Cardiac fibroblast (primary cell): ENCODE measurements at regions not wholly inside any gene's neighbourhood (a gene's known extent, or its start where the extent isn't known, plus 50 kb on each side); places are given as distances from the start of the nearest gene placed in this dataset.

Experiments used
- DNase-seq, 2 donors: peaks; one replicate each; pipeline versions ENCODE4 v3.0.0 to v3.0.0-alpha.2; 2010; ENCODE audit warnings: low read depth in 2 of 2
- H3K4me3 ChIP-seq, 2 donors: replicated peaks in 1 of 2; 1 replicate in 1 of 2; 2 replicates in 1 of 2; pipeline ENCODE4 v1.5.1; 2011; ENCODE audit warnings: low read depth in 2 of 2, low read length in 2 of 2, mild to moderate bottlenecking in 2 of 2, moderate library complexity in 1 of 2
- TF ChIP-seq, protein P1 (sequence below): IDR thresholded peaks from one replicate; pipeline ENCODE4 v1.5.1; 2011; ENCODE audit warnings: low read depth, mild to moderate bottlenecking, low read length, inconsistent platforms

DNA sequence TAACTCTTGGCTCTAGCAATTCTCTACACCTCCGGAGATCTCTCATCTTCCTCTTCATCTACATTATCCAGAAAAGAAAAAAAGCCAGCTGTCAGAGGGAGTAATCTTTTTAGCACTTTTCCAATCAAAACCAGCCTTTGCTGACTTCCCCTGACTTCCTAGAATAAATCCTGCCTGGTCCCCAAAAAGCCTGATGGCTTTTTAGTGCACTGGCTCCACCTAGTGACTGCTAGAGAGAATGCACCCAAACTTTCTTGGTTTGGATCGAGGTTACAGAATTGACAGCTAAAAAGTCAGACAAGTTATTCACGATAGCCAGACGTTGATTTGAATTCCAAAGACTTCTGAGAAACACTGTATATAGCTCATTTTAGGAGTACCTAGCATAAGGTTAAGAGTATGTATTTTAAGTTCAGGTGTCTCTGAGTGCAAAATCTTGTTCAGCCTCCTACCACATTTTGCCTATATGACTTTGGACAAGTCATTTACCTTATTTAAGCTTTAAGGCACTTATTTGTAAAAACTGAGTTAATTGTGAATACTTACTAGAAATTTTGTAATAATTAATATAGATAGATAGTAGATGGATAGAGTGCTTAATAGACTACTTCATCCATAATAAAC lies 185.7 kb upstream of the GRIN2B start:
- no peak overlapping the region for H3K4me3 ChIP-seq
- TF ChIP-seq, protein P1, sequence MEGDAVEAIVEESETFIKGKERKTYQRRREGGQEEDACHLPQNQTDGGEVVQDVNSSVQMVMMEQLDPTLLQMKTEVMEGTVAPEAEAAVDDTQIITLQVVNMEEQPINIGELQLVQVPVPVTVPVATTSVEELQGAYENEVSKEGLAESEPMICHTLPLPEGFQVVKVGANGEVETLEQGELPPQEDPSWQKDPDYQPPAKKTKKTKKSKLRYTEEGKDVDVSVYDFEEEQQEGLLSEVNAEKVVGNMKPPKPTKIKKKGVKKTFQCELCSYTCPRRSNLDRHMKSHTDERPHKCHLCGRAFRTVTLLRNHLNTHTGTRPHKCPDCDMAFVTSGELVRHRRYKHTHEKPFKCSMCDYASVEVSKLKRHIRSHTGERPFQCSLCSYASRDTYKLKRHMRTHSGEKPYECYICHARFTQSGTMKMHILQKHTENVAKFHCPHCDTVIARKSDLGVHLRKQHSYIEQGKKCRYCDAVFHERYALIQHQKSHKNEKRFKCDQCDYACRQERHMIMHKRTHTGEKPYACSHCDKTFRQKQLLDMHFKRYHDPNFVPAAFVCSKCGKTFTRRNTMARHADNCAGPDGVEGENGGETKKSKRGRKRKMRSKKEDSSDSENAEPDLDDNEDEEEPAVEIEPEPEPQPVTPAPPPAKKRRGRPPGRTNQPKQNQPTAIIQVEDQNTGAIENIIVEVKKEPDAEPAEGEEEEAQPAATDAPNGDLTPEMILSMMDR, result peak; percentile 96
- peak; percentile 64 to 66 for DNase-seq

DNA sequence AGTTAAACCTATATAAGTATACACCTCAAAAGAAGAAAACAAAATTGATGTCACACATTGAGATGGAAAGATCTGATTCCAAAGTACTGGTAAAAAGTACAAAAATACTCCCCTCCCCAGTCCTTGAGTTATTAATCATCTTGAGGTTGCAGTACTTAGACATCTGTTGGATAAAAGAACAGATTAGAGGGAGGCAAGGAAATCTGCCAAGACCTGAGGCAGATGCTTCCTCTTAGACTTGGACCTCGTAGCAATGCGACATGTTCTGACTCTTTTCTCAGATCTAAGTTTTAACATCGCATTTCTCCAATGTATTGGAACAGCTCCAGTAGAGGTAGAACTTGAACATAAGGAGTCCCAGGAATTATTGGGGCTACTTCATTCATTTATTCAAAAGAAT lies 187.9 kb upstream of the GRIN2B start:
- no peak for DNase-seq
- TF ChIP-seq, protein P1, result no peak

DNA sequence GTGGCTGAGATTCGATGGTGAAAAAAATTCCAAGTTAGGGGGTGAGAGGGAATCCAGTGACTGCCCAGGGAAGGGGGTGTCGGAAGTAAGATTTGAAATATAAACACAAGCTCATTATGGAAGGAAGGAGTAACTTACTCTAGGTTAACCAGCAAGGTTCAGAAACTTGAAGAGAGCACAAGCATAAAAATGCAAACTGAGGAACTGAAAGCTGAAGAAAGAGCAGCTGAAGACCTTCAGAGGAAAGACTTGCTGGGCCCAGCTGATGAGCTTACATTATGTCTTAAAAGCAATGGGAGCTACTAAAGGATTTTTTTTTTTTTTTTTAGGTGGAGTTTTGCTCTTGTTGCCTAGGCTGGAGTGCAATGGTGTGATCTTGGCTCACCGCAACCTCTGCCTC lies 189.7 kb upstream of the GRIN2B start:
- TF ChIP-seq, protein P1, result no peak
- no peak for DNase-seq
- H3K4me3 ChIP-seq, result no peak overlapping the region

More for the DNA sequence above, 187.9 kb upstream of the GRIN2B start:
- H3K4me3 ChIP-seq, result no peak overlapping the region

DNA sequence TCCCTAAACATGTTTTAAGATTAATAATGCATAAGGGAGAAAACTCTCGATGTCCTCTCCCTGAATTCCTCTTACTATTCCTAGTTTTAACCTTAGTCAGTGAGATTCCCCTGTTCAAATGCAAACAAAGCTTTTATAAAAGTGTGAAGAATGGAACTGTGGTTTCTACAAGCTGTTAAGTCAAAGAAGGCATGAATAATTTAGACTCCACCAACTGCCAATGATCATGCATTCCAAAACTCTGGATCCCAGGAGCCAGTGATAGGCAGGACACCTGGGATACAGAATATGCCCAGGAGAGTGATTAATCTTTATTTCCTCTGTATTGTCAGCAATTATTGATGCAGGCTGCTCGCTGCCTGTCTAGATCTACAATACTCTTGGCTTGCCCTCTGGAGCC lies 190.3 kb upstream of the ATF7IP start:
- TF ChIP-seq, protein P1, result no peak
- H3K4me3 ChIP-seq, result no peak overlapping the region
- no peak for DNase-seq

DNA sequence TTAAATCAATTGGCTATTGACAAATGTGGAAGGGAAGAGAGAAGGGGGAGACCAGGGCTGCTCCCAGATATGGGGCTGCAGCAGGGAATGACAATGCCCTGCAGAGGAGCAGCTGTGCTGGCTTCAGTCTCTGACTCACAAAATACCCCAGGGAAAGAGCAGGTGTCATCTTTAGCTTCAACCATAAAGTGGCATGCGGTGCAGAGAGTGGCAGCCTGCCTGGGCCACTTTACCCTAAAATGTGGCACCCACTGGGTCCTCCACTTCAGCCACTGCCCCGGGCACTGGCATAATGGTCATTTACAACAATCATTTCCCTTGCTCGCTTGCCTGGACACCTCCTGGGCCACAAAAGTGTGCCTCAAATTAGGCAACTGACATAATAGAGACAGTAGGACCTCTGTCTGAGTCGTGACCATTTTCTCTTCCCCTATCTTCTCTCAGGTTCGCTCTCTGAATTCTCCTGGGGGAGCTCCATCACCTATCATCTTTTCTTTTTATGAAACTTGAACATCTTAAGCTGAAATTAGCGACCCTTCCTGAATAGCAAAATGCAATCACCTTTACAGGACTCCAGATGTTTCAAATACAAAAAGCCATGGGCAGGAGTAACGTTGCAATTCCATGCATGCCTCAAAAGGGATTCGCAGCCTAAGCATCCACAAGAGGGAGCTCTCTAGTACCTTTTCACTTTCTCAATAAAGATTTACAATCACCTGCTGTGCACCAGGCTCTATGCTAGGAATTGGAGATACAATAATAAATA lies 179.9 kb upstream of the ATF7IP start:
- peak; percentile 47 to 51 for DNase-seq
- TF ChIP-seq, protein P1, result peak; percentile 73
- H3K4me3 ChIP-seq, result no peak overlapping the region

DNA sequence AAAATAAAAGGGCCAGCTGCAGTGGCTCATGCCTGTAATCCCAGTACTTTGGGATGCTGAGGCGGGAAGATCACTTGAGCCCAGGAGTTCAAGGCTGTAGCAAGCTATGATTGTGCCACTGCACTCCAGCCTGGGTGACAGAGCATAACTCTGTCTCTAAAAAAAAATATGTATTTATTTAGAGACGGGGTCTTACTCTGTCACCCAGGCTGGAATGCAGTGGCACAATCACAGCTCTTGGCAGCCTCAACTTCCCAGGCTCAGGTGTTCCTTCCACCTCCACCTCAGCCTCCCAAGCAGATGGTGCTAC lies 179.3 kb upstream of the ATF7IP start:
- no peak for DNase-seq
- TF ChIP-seq, protein P1, result no peak
- no peak overlapping the region for H3K4me3 ChIP-seq
